Common myeloid progenitor, CD34-positive (primary cell): ENCODE measurements at regions not wholly inside any gene's neighbourhood (a gene's known extent, or its start where the extent isn't known, plus 50 kb on each side); places are given as distances from the start of the nearest gene placed in this dataset.

Source experiments
- CTCF ChIA-PET: fragments of 350-600 bp; sonication (Branson Sonifier 250); formaldehyde crosslinking; loops from one replicate; lab custom pipeline; 2021; ENCODE audit warnings: antibody characterized with exemption; lab: Charles Lee
- POLR2A ChIA-PET: fragments of 350-600 bp; sonication (Branson Sonifier 250); formaldehyde crosslinking; loops from one replicate; lab custom pipeline; 2021; ENCODE audit warnings: antibody characterized with exemption; lab: Charles Lee
- DNase-seq, 3 donors: peaks; one replicate each; pipeline versions ENCODE4 v3.0.0 to v3.0.0-alpha.2; 2013
- H3K27ac ChIP-seq, 2 experiments: 1 replicate in 1 of 2; 2 replicates in 1 of 2; pipeline ENCODE4 v1.7.0; 2013; ENCODE audit warnings: inconsistent platforms in 2 of 2, low read length in 2 of 2, mild to moderate bottlenecking in 2 of 2, low read depth in 1 of 2, moderate library complexity in 1 of 2; ENCODE audit not compliant: severe bottlenecking in 2 of 2, insufficient read depth in 1 of 2, poor library complexity in 1 of 2
- H3K27me3 ChIP-seq, 5 experiments: replicated peaks in 2 of 5; 1 replicate in 3 of 5; 2 replicates in 2 of 5; pipeline versions ENCODE4 v1.6.1 to v1.7.0; 2013; ENCODE audit warnings: low read length in 4 of 5, mild to moderate bottlenecking in 2 of 5, moderate library complexity in 2 of 5, inconsistent platforms in 1 of 5; ENCODE audit not compliant: insufficient read depth in 5 of 5, control insufficient read depth in 4 of 5
- H3K36me3 ChIP-seq, 4 experiments: 1 replicate in 2 of 4; 2 replicates in 2 of 4; pipeline versions ENCODE4 v1.6.1 to v1.7.0; 2013; ENCODE audit warnings: low read length in 3 of 4, control low read depth in 1 of 4, mild to moderate bottlenecking in 1 of 4; ENCODE audit not compliant: control insufficient read depth in 4 of 4, insufficient read depth in 4 of 4
- H3K4me1 ChIP-seq, 4 experiments: 1 replicate in 3 of 4; 2 replicates in 1 of 4; pipeline versions ENCODE4 v1.6.1 to v1.7.1; 2013; ENCODE audit warnings: low read length in 3 of 4, mild to moderate bottlenecking in 3 of 4, control low read depth in 1 of 4, inconsistent platforms in 1 of 4, moderate library complexity in 1 of 4; ENCODE audit not compliant: control insufficient read depth in 4 of 4, insufficient read depth in 4 of 4; ENCODE audit errors: control extremely low read depth in 1 of 4
- H3K4me3 ChIP-seq, 7 experiments: 1 replicate in 4 of 7; 2 replicates in 3 of 7; pipeline versions ENCODE4 v1.5.1 to v1.7.0; 2013; ENCODE audit warnings: mild to moderate bottlenecking in 7 of 7, low read length in 6 of 7, moderate library complexity in 6 of 7, inconsistent platforms in 2 of 7, low read depth in 2 of 7, control low read depth in 1 of 7; ENCODE audit not compliant: insufficient read depth in 4 of 7, control insufficient read depth in 1 of 7; ENCODE audit errors: extremely low read depth in 1 of 7
- H3K9me3 ChIP-seq, 5 experiments: 1 replicate in 4 of 5; 2 replicates in 1 of 5; pipeline versions ENCODE4 v1.6.1 to v1.7.1; 2013; ENCODE audit warnings: low read length in 4 of 5, mild to moderate bottlenecking in 2 of 5, inconsistent platforms in 1 of 5, low read depth in 1 of 5, moderate library complexity in 1 of 5; ENCODE audit not compliant: control insufficient read depth in 4 of 5, insufficient read depth in 2 of 5; ENCODE audit errors: control extremely low read depth in 1 of 5
- WGBS: methylation state at CpG from one replicate; pipeline ENCODE4 v1.1.5; 2013; ENCODE audit not compliant: insufficient coverage; 5-methylcytosine and 5-hydroxymethylcytosine counted together

DNA sequence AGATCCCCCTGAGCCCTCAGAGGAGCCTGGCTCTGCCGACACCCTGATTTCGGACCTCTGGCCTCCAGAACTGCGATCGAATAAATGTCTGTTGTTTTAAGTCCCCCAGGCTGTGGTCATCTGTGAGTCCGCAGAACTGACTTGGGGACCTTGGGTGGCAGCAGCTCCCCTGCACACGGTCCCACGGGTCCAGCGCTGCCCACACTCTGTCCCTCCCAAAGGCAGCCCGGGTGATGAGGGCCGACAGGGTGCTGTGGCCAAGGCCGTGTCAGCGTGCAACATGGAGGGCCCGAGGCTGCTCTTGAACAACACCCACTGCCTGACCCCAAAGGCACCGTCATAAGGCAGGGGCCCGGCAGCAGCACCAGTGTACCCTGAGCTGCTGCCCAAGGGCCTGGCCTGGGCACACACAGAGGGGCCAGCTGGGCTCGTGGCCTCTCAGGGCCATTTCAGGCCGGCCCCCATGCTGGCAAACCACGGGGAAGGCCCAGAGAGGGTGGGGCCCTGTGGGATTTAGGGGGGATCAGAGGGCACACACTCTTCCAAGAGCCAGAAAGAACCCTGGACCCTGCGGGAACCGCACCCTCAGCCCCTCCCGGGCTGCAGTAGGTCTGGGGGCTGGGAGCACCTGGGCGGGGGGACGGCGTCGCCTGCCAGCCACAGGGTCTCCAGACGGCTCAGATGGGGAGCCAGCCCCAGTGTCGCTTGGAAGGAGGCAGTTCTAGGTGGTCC, 77.1 kb upstream of the PRR5 start:
- ChIA-PET POLR2A (interaction anchor here (0.6 kb wide), 1 partner anchor 478 kb away, joined by 3 read pairs; no protein-coding TSS in a partner anchor), CTCF (interaction anchor here (0.9 to 4.5 kb wide), 8 partner anchors 13 to 642 kb away, joined by 3 to 44 read pairs (median 4); no protein-coding TSS in a partner anchor)
- Histone ChIP-seq H3K4me1 (peaks cover 0 to 17% (median 13%) of the 10 kb centered on the region in 4 experiments), H3K4me3 (no peak overlapping the region), H3K36me3 (no peaks in the 10 kb centered on the region), H3K27me3 (no peaks in the 10 kb centered on the region), H3K9me3 (no peaks in the 10 kb centered on the region), H3K27ac (no peak overlapping the region)
- 92% methylated on average over 27 of the region's 27 CpGs for WGBS
- no peak for DNase-seq

- H3K4me1 ChIP-seq: peaks cover 0 to 24% (median 16%) of the 10 kb centered on the region in 4 experiments
- no peaks in the 10 kb centered on the region for H3K27me3 ChIP-seq
- CTCF ChIA-PET: interaction anchor here (1.8 to 4.5 kb wide), 3 partner anchors 12 to 630 kb away, joined by 8 to 44 read pairs (median 30); no protein-coding TSS in a partner anchor
- H3K9me3 ChIP-seq: no peaks in the 10 kb centered on the region
- no peaks in the 10 kb centered on the region for H3K36me3 ChIP-seq
- POLR2A ChIA-PET: interaction anchor here (0.6 kb wide), 1 partner anchor 477 kb away, joined by 3 read pairs; no protein-coding TSS in a partner anchor
- H3K4me3 ChIP-seq: no peak overlapping the region
- no peak overlapping the region for H3K27ac ChIP-seq
- WGBS: 67% methylated on average over 21 of the region's 24 CpGs
- peak in 2 of 3 donors; percentile 43 to 56 for DNase-seq
These were observed 78.1 kb upstream of the PRR5 start for GRCh38 chr22:44623771-44624510.

DNA sequence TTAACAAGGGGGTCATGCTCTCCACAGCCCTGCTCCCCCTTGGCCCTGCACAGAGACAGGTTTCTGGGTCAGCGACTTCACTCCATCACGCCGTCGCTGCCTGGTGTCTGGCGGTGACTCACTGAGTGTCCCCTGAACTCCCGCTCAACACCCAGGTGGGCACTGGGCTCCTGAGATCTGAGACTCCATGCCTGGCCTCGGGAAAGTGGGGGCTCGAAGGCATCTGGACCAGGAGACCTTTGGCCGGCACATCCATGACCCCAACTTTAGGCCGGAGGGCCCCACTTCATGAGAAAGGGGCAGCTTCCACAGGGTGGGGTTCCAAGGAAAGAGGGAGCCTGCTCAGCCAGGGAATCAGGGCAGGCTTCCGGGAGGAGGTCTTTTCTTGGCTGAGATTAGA, 79.3 kb upstream of the PRR5 start:
- no peaks in the 10 kb centered on the region for H3K9me3 ChIP-seq
- no peak overlapping the region for H3K4me3 ChIP-seq
- no peaks in the 10 kb centered on the region for H3K27me3 ChIP-seq
- WGBS: 97% methylated on average over 11 of the region's 11 CpGs
- peaks cover 0 to 24% (median 16%) of the 10 kb centered on the region in 4 experiments for H3K4me1 ChIP-seq
- ChIA-PET POLR2A (no interaction called here), CTCF (interaction anchor here (1.1 kb wide), 1 partner anchor 555 kb away, joined by 3 read pairs; no protein-coding TSS in a partner anchor)
- no peaks in the 10 kb centered on the region for H3K36me3 ChIP-seq
- no peak overlapping the region for H3K27ac ChIP-seq
- no peak for DNase-seq

DNA sequence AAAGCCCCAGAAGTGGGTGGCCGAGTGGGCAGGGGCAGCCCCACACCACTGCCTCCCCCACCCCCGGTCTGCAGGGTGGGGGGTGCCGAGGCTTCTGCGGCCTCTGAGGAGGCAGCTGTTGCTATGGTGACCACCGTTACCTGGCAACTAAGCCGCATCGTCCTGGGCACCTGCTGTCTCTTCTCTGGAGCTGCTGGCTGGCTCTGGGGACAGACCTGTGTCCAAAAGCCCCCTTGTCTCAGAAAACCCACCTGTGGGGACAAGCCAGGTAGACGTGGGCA, 79.9 kb upstream of the PRR5 start:
- WGBS: 80% methylated on average over 3 of the region's 8 CpGs
- Histone ChIP-seq H3K27me3 (no peaks in the 10 kb centered on the region), H3K4me1 (peaks cover 0 to 29% (median 18%) of the 10 kb centered on the region in 4 experiments), H3K27ac (no peak overlapping the region), H3K9me3 (no peaks in the 10 kb centered on the region), H3K4me3 (no peak overlapping the region), H3K36me3 (no peaks in the 10 kb centered on the region)
- CTCF ChIA-PET: interaction anchor here (1.1 kb wide), 1 partner anchor 554 kb away, joined by 3 read pairs; no protein-coding TSS in a partner anchor
- POLR2A ChIA-PET: no interaction called here
- DNase-seq: peak in 1 of 3 donors; percentile 34

DNA sequence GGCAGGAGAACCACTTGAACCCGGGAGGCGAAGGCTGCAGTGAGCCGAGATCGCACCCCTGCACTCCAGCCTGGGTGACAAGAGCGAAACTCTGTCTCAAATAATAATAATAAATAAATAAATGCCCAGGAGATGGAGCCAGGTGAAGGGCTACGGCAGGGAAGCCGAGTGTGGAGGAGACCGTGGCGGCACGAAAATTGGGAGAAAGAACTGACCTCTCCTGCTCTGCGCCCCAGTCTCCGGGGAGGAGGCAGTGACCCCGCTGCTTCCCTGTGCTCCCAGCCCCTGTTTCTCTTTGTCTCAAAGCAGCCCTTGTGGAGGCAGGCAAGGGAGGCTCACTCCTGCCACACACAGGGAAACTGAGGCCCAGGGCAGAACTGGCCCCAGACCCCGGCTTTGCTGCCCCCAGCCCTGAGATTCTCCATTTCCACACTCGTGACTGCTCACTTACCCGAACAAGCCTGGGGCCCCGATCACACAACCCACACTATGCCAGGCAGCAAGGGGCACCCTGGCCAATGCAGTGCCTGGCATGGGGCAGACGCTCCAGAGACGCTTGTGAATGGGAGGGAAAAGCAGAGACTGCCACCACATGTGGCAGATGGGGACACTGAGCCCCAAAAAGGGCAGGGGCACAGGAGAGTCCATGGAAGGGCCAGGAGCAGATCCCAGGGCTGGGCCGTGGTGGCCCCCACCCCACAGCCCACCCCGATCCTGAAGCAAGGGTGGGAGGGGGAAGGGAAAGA, 80.4 kb upstream of the PRR5 start:
- ChIA-PET POLR2A (no interaction called here), CTCF (no interaction called here)
- no peak overlapping the region for H3K27ac ChIP-seq
- H3K9me3 ChIP-seq: no peaks in the 10 kb centered on the region
- no peak for DNase-seq
- peaks cover 0 to 33% (median 21%) of the 10 kb centered on the region in 4 experiments for H3K4me1 ChIP-seq
- H3K36me3 ChIP-seq: no peaks in the 10 kb centered on the region
- 94% methylated on average over 13 of the region's 21 CpGs for WGBS
- H3K27me3 ChIP-seq: no peaks in the 10 kb centered on the region
- H3K4me3 ChIP-seq: no peak overlapping the region

GRCh38 chr22:44620841-44621257, 81.2 kb upstream of the PRR5 start:
- H3K9me3 ChIP-seq: no peaks in the 10 kb centered on the region
- DNase-seq: no peak
- peak overlapping the region in 1 of 2 experiments; percentile 15 for H3K27ac ChIP-seq
- H3K4me1 ChIP-seq: peaks cover 0 to 31% (median 21%) of the 10 kb centered on the region in 4 experiments
- POLR2A ChIA-PET: interaction anchor here (0.6 kb wide), 1 partner anchor 1338 kb away, joined by 3 read pairs; no protein-coding TSS in a partner anchor
- CTCF ChIA-PET: no interaction called here
- WGBS: 70% methylated on average over 12 of the region's 13 CpGs
- no peaks in the 10 kb centered on the region for H3K27me3 ChIP-seq
- no peaks in the 10 kb centered on the region for H3K36me3 ChIP-seq
- no peak overlapping the region for H3K4me3 ChIP-seq
